ENCODE measurements at regions not wholly inside any gene's neighbourhood (a gene's known extent, or its start where the extent isn't known, plus 50 kb on each side); places are given as distances from the start of the nearest gene placed in this dataset.
"Not testable (repeated sequence)": the region's sequence is repeated elsewhere in the genome, so short reads cannot be mapped to it uniquely, and the experiment has no call there.

DNA sequence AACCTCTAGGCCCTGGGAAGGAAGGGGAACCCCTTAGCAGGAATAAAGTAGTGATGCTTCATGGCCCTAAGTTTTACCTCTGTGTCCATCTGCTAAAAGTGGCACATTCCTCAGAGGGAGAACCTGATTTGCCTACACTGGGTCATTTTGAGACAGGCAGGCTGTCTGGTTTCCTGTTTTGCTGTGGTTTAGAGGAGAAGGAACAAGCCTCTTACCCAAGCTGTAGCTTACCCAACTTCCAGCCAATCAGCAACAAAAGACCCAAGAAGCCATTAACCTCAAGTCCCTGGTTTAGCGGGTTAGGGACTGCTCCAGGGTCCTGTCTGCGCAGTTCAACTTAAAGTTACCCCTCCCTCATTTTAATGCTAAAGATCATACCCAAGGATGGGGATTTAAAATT lies 411.0 kb downstream of the MAT2B start:
- Histone ChIP-seq H3K27ac (peak overlapping the region in 1 of 2 donors; percentile 41), H3K4me3 (no peak overlapping the region)
- DNase-seq (ENCODE audit: low spot score), result no peak
- TF ChIP-seq, protein P1, sequence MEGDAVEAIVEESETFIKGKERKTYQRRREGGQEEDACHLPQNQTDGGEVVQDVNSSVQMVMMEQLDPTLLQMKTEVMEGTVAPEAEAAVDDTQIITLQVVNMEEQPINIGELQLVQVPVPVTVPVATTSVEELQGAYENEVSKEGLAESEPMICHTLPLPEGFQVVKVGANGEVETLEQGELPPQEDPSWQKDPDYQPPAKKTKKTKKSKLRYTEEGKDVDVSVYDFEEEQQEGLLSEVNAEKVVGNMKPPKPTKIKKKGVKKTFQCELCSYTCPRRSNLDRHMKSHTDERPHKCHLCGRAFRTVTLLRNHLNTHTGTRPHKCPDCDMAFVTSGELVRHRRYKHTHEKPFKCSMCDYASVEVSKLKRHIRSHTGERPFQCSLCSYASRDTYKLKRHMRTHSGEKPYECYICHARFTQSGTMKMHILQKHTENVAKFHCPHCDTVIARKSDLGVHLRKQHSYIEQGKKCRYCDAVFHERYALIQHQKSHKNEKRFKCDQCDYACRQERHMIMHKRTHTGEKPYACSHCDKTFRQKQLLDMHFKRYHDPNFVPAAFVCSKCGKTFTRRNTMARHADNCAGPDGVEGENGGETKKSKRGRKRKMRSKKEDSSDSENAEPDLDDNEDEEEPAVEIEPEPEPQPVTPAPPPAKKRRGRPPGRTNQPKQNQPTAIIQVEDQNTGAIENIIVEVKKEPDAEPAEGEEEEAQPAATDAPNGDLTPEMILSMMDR (IDR thresholded peaks at IDR 0.05), result no peak

DNA sequence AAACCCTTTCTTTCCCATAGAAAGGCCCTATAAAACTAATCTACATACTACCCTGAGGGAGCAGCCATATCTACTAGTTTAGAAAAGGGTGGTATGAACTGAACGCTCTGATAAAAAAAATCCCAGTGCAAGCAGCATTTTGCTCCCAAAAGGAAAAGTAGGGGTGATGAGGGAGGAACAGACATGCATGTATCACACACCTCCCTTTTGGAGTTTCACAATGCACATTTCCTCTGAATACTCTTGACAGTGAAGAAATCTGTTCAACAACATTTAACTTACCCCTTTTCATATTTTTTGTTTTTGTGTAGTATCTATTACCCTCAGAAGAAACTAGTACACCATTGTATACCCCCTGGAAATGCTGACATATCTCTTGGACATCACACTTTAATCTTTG lies 411.4 kb downstream of the MAT2B start:
- H3K27ac ChIP-seq, result no peak overlapping the region
- TF ChIP-seq, protein P1 (IDR thresholded peaks at IDR 0.05), result no peak
- H3K4me3 ChIP-seq, result no peak overlapping the region

DNA sequence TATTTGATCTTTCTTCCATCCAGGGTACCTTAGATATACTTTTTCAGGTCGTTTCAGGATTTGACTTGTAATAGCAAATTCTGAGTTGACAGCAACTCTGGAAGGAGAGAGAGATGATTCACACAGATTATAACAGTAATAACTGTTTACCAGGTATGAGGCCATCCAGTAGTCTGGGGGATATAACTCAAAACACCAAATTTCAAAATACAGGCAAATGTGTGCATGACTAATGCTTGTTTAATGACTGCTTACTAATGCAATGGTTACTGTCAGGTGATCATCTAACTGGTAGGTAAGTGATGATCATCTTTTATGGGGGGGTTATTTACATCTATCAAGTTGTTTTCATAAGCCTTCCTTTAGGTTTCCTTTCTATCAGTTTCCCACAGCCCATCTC lies 412.3 kb downstream of the MAT2B start:
- no peak for DNase-seq (ENCODE audit: low spot score)
- H3K27ac ChIP-seq, result no peak overlapping the region
- TF ChIP-seq, protein P1 (IDR thresholded peaks at IDR 0.05), result no peak
- no peak overlapping the region for H3K4me3 ChIP-seq

More for the DNA sequence above, 411.4 kb downstream of the MAT2B start:
- DNase-seq (ENCODE audit: low spot score), result no peak

DNA sequence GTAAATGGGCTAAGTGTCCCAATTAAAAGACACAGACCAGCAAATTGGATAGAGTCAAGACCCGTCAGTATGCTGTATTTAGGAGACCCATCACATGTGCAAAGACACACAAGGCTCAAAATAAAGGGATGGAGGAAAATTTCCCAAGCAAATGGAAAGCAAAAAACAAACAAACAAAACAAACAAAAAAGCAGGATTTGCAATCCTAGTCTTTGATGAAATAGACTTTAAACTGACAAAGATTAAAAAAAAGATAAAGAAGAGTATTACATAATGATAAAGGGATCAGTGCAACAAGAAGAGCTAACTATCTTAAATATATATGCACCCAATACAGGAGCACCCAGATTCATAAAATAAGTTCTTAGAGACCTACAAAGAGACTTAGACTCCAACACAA lies 429.6 kb downstream of the MAT2B start:
- not testable (repeated sequence) for H3K27ac ChIP-seq; H3K4me3 ChIP-seq; DNase-seq (ENCODE audit: low spot score)

DNA sequence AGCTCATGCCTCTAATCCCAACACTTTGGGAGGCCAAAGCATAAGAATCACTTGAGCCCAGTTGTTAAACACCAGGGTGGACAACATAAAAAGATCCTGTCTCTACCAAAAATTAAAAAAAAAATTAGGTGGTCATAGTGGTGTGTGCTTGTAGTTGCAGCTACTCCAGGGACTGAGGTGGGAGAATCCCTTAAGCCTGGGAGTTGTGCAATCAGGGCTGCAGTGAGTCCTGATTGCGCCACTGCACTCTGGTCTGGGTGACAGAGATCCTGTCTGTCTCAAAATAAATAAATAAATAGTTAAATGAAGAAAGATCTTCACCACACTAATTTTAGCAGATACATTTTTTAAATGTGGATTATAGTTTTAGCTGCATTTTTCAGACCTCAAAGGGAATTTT lies 433.2 kb downstream of the MAT2B start:
- no peak for DNase-seq (ENCODE audit: low spot score)
- H3K4me3 ChIP-seq, result no peak overlapping the region
- H3K27ac ChIP-seq, result no peak overlapping the region
- TF ChIP-seq, protein P1 (IDR thresholded peaks at IDR 0.05), result no peak

DNA sequence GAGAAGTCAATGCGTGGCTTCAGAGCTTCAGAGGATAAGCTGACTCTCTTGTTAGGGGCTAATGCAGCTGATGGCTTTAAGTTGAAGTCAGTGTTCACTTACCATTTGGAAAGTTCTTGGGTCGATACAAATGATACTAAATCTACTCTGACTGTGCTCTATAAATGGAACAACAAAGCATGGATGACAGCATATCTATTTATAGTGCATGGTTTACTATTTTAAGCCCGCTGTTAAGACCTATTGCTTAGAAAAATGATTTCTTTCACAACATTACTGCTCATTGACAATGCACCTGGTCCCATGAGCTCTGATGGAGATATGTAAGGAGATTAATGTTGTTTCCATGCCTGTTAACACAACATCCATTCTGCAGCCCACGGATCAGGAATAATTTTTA lies 435.7 kb downstream of the MAT2B start:
- no peak for DNase-seq (ENCODE audit: low spot score)
- no peak overlapping the region for H3K4me3 ChIP-seq
- no peak overlapping the region for H3K27ac ChIP-seq
- TF ChIP-seq, protein P1 (IDR thresholded peaks at IDR 0.05), result no peak

DNA sequence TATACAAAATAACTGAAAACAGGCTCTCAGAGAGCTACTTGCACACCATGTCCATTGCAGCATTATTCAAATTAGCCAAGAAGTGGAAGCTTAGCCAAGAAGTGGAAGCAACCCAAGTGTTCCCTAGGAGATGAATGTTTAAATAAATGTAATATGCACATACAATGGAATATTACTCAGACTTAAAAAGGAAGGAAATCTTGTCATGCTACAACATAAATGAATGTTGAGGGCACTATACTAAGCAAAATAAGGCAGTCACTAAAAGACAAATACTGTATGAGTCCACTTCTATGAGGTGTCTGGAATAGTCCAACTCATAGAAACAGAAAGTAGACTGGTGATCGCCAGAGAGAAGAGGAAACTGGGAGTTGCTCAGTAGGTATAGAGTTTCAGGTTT lies 438.1 kb downstream of the MAT2B start:
- H3K4me3 ChIP-seq, result no peak overlapping the region
- DNase-seq (ENCODE audit: low spot score), result no peak
- no peak overlapping the region for H3K27ac ChIP-seq
- TF ChIP-seq, protein P1 (IDR thresholded peaks at IDR 0.05), result no peak

DNA sequence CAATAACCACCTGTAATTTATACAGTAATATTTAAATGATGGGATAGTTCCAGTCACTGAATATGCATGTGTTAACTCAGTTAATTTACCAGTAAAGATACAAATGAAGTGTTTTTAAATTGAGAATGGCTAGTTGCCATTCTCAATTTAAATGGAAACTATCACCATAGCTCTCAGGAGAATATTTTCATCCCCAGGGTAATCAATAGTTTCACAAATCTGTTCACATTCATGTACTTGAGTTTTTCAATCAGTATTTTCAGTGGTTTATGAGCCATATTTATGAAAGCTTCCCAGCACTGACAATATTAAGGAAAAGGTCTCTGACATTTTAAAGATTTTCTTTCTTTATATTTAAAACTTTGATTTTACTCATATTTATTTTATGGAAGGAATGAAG lies 439.3 kb downstream of the MAT2B start:
- no peak overlapping the region for H3K4me3 ChIP-seq
- DNase-seq (ENCODE audit: low spot score), result no peak
- TF ChIP-seq, protein P1 (IDR thresholded peaks at IDR 0.05), result no peak
- no peak overlapping the region for H3K27ac ChIP-seq
